Activated naive CD4-positive, alpha-beta T cell treated with anti-CD3 and anti-CD28 coated beads for 36 hours (primary cell): ENCODE measurements at regions not wholly inside any gene's neighbourhood (a gene's known extent, or its start where the extent isn't known, plus 50 kb on each side); places are given as distances from the start of the nearest gene placed in this dataset.

Experiments
- CTCF ChIA-PET: fragments of 350-600 bp; sonication (Branson Sonifier 250); formaldehyde crosslinking; loops from one replicate; lab custom pipeline; 2021; ENCODE audit warnings: antibody characterized with exemption; lab: Charles Lee
- DNase-seq: peaks from one replicate; pipeline ENCODE4 v3.0.0-alpha.2; 2020
- H3K27ac Mint-ChIP-seq: one replicate; pipeline ENCODE4 v1.8.0; 2021; ENCODE audit warnings: mild to moderate bottlenecking, mixed read lengths
- H3K27me3 Mint-ChIP-seq: one replicate; pipeline ENCODE4 v1.8.0; 2021; ENCODE audit warnings: low read depth, mixed read lengths
- H3K36me3 Mint-ChIP-seq: one replicate; pipeline ENCODE4 v1.8.0; 2021; ENCODE audit warnings: low read depth, mixed read lengths
- H3K4me1 Mint-ChIP-seq: one replicate; pipeline ENCODE4 v1.8.0; 2021; ENCODE audit warnings: low read depth, mixed read lengths
- H3K4me3 Mint-ChIP-seq: one replicate; pipeline ENCODE4 v1.8.0; 2021; ENCODE audit warnings: mild to moderate bottlenecking, moderate library complexity, mixed read lengths
- H3K9me3 Mint-ChIP-seq: one replicate; pipeline ENCODE4 v1.8.0; 2021; ENCODE audit warnings: mixed read lengths
- intact Hi-C: fragments of 100-400 bp; cut with micrococcal nuclease; formaldehyde crosslinking; loops from one replicate; pipeline ENCODE4 v1.15.1; 2023

DNA sequence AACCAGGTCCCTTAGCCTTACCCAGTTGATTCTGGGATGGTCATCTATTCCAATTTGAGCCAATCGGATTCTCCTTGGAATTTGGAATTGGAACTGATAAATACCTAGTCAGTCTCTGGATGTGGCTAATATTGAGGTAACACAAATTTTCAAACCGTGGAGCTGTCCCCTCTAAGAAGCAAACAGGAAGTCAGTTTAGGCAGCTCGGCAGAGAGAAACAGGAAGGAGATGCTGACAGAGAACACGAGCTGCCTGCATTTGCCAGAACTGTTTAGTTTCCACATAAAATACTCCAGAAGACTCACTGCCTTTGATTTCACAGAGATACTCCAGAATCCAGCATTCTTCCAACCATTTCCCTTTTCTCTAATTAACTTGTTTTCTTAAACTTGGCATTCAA, 1024.9 kb downstream of the BCL11A start:
- H3K4me1 Mint-ChIP-seq, result no peaks in the 10 kb centered on the region
- peaks cover 2% of the 10 kb centered on the region for H3K27me3 Mint-ChIP-seq
- H3K36me3 Mint-ChIP-seq, result no peaks in the 10 kb centered on the region
- H3K9me3 Mint-ChIP-seq, result peaks cover 12% of the 10 kb centered on the region
- intact Hi-C loops, result no loop called here
- H3K27ac Mint-ChIP-seq, result no peak overlapping the region
- CTCF ChIA-PET, result no interaction called here
- DNase-seq, result no peak
- no peak overlapping the region for H3K4me3 Mint-ChIP-seq

- intact Hi-C loops, result no loop called here
- no peak for DNase-seq
- no peaks in the 10 kb centered on the region for H3K27me3 Mint-ChIP-seq
- no peaks in the 10 kb centered on the region for H3K4me1 Mint-ChIP-seq
- H3K36me3 Mint-ChIP-seq, result no peaks in the 10 kb centered on the region
- H3K9me3 Mint-ChIP-seq, result no peaks in the 10 kb centered on the region
- H3K4me3 Mint-ChIP-seq, result no peak overlapping the region
- H3K27ac Mint-ChIP-seq, result no peak overlapping the region
- CTCF ChIA-PET, result interaction anchor here (0.6 kb wide), 1 partner anchor 76 kb away, joined by 3 read pairs; no protein-coding TSS in a partner anchor
Observed at GRCh38 chr2:59502981-59503380, 1050.5 kb downstream of the BCL11A start.

DNA sequence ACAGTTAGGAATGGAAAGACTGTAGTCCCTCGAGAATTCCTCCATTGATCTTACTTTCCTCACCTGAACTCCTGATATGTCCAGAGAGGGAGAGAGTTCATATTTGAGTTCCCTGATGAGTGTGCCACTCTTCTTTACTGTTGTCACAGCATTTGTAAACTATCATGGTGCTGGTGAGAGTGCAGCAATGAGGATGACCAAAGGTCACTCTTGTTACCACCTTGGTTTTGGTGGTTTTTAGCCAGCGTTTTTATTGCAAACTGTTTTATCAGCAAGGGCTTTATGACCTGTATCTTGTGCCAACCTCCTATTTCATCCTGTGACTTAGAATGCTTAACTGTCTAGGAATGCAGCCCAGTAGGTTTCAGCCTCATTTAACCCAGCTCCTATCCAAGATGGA, 1062.5 kb downstream of the BCL11A start:
- no peaks in the 10 kb centered on the region for H3K36me3 Mint-ChIP-seq
- intact Hi-C loops, result no loop called here
- H3K4me3 Mint-ChIP-seq, result no peak overlapping the region
- H3K27ac Mint-ChIP-seq, result no peak overlapping the region
- peaks cover 9% of the 10 kb centered on the region for H3K9me3 Mint-ChIP-seq
- no peaks in the 10 kb centered on the region for H3K4me1 Mint-ChIP-seq
- CTCF ChIA-PET, result no interaction called here
- no peaks in the 10 kb centered on the region for H3K27me3 Mint-ChIP-seq
- DNase-seq, result no peak

DNA sequence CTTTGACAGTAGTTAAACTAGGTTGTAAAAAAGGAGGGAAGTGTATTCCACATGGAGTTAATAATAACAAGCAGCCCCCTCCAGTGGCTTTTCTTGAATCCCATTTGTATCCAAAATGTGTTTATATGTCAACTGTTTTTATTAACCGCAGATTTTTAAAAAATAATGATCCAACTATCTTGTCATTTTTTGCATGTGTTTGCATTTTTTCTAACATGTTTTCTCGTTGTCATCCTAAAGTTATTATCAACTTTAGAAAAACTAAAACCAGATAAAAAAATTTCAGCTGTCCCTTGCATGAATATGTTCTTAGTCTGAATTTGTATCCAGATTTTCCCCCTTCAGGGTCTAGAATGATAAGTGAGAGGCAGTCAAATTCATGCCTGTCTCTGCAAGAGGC, 1063.3 kb downstream of the BCL11A start:
- CTCF ChIA-PET, result no interaction called here
- intact Hi-C loops, result no loop called here
- H3K27ac Mint-ChIP-seq, result no peak overlapping the region
- peaks cover 1% of the 10 kb centered on the region for H3K27me3 Mint-ChIP-seq
- H3K9me3 Mint-ChIP-seq, result peaks cover 4% of the 10 kb centered on the region
- no peak for DNase-seq
- H3K4me3 Mint-ChIP-seq, result no peak overlapping the region
- no peaks in the 10 kb centered on the region for H3K4me1 Mint-ChIP-seq
- no peaks in the 10 kb centered on the region for H3K36me3 Mint-ChIP-seq

- intact Hi-C loops, result no loop called here
- Mint-ChIP-seq H3K4me1 (no peaks in the 10 kb centered on the region), H3K4me3 (no peak overlapping the region), H3K36me3 (no peaks in the 10 kb centered on the region), H3K9me3 (peaks cover 2% of the 10 kb centered on the region), H3K27me3 (peaks cover 3% of the 10 kb centered on the region), H3K27ac (no peak overlapping the region)
- CTCF ChIA-PET, result no interaction called here
- DNase-seq, result no peak
Observed at GRCh38 chr2:59484673-59485072, 1068.8 kb downstream of the BCL11A start.

DNA sequence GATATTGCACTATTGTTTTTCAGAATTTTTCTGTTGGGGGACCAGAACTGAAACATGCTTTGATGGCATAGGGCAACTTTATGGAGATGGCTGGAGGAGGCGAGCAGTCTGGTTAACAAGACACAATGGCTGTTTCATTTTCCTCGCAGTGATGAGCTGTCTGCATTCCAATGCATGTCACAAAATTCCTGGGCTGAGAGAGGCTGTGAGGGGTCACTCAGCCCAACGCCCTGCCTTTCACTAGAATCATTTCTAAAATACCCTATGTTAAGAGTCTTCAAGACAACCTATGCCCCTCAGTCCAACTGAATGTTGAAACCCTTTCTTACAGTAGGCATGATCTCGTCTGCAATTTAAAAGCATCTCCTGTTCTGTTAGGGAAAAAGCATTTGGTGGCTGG, 1090.0 kb downstream of the BCL11A start:
- no peak overlapping the region for H3K27ac Mint-ChIP-seq
- no peaks in the 10 kb centered on the region for H3K27me3 Mint-ChIP-seq
- H3K36me3 Mint-ChIP-seq, result no peaks in the 10 kb centered on the region
- no peaks in the 10 kb centered on the region for H3K4me1 Mint-ChIP-seq
- CTCF ChIA-PET, result no interaction called here
- H3K9me3 Mint-ChIP-seq, result no peaks in the 10 kb centered on the region
- no peak for DNase-seq
- intact Hi-C loops, result no loop called here
- no peak overlapping the region for H3K4me3 Mint-ChIP-seq

DNA sequence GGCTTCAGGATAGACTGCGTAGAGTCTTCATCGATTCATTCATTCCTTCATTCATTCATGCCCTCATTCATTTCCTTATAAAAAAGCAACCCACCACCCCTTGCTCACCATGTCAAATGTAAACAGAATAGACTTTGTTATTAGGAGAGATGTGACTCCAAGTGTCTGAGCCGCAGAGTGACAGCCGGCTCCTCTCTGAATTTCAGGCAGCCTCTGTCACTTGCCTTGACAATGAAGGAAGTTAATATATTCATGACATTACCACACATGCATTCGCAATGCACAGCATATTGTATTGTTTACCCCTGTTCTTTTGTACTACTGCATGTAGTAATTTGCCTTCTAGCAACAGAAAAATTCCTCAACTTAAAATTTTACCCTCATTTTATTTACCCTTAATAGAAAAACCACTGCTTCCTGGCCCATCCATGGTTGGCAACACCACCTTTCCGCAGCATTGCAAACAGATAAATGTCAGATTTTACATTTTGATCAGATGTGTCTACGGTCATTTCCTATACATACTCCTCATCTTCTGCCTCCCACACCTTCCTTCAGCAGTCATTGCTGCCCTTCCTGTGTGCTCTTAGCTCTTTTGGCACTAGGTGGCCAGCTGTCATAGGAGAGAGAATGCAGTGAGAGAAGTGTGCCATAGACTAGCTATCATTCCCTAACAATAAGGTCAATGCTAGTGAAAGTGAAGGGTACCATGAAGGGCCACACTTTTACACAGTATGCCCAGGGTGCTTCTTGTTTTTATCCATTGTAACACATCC, 1090.8 kb downstream of the BCL11A start:
- Mint-ChIP-seq H3K4me1 (no peaks in the 10 kb centered on the region), H3K4me3 (no peak overlapping the region), H3K27me3 (no peaks in the 10 kb centered on the region), H3K27ac (no peak overlapping the region), H3K9me3 (no peaks in the 10 kb centered on the region), H3K36me3 (no peaks in the 10 kb centered on the region)
- DNase-seq, result no peak
- intact Hi-C loops, result no loop called here
- CTCF ChIA-PET, result interaction anchor here (0.7 kb wide), 1 partner anchor 167 kb away, joined by 4 read pairs; no protein-coding TSS in a partner anchor

DNA sequence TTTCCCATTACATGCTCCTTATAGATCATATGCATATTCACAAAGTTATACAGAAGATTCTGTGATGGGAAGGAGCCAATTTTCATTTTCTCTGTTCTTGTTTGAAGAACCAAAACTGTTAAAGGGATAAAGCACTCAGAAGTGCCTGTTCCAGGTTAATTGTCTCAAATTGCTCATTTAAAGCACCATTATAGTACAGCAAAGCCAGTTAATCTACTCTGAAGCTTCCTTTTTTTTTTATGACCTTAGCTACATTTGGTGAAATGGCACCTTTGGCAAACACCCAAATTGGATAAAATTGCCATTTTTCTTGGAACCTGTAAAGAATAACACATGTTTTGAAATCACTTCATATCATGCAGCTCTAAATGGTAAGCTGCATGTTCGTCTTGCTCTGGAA, 1092.3 kb downstream of the BCL11A start:
- no peaks in the 10 kb centered on the region for H3K4me1 Mint-ChIP-seq
- CTCF ChIA-PET, result no interaction called here
- H3K27me3 Mint-ChIP-seq, result peaks cover 2% of the 10 kb centered on the region
- DNase-seq, result no peak
- intact Hi-C loops, result no loop called here
- no peaks in the 10 kb centered on the region for H3K9me3 Mint-ChIP-seq
- H3K27ac Mint-ChIP-seq, result no peak overlapping the region
- H3K4me3 Mint-ChIP-seq, result no peak overlapping the region
- H3K36me3 Mint-ChIP-seq, result no peaks in the 10 kb centered on the region

DNA sequence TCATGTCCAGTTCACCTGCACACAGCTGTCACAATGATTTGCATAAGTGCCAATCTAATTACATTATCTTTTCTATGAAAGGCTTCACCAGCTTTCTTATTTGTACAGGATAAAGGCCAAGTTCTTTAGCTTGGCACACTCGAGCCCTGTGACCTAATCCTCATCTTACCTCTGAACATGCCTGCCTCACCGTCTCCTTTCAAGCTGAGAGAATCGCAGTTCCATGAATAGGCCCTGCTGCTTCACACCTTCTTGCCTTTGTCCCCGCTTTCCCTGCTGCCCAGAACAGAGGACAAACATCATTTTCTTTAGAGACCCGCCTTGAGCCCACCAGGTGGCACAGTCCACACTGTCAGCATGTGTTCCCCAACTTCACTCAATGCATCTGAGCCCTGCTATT, 1094.7 kb downstream of the BCL11A start:
- no peak for DNase-seq
- H3K4me1 Mint-ChIP-seq, result no peaks in the 10 kb centered on the region
- H3K27me3 Mint-ChIP-seq, result peaks cover 2% of the 10 kb centered on the region
- H3K4me3 Mint-ChIP-seq, result no peak overlapping the region
- H3K27ac Mint-ChIP-seq, result no peak overlapping the region
- CTCF ChIA-PET, result no interaction called here
- no peaks in the 10 kb centered on the region for H3K36me3 Mint-ChIP-seq
- H3K9me3 Mint-ChIP-seq, result no peaks in the 10 kb centered on the region
- intact Hi-C loops, result no loop called here

DNA sequence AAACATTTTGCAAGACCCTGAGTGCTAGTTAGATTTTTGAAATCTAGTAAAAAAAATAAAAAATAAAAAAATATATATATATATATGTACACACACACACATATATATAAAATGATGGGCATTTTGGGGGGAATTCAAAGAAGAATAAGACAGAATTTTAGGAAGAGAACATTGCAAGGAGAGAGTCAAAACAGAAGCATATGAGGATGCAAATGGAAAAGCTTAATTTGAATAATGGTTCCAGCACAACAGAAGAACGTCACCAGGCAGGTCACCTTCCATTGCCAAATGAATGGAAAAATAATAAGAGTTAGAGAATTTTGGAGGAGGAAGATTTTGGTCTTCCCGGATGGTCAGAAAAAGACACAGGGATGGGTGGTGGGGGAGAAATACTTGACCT, 1097.2 kb downstream of the BCL11A start:
- Mint-ChIP-seq H3K36me3 (no peaks in the 10 kb centered on the region), H3K27ac (no peak overlapping the region), H3K27me3 (peaks cover 2% of the 10 kb centered on the region), H3K4me3 (no peak overlapping the region), H3K4me1 (no peaks in the 10 kb centered on the region), H3K9me3 (no peaks in the 10 kb centered on the region)
- CTCF ChIA-PET, result no interaction called here
- DNase-seq, result no peak
- intact Hi-C loops, result no loop called here

- no peak for DNase-seq
- no peaks in the 10 kb centered on the region for H3K4me1 Mint-ChIP-seq
- H3K27ac Mint-ChIP-seq, result no peak overlapping the region
- H3K9me3 Mint-ChIP-seq, result no peaks in the 10 kb centered on the region
- no peak overlapping the region for H3K4me3 Mint-ChIP-seq
- CTCF ChIA-PET, result interaction anchor here (0.6 kb wide), 1 partner anchor 219 kb away, joined by 3 read pairs; no protein-coding TSS in a partner anchor
- H3K36me3 Mint-ChIP-seq, result no peaks in the 10 kb centered on the region
- intact Hi-C loops, result loop anchor here (10.0 kb wide), 1 partner anchor 706 kb away; no protein-coding TSS in a partner anchor
- no peaks in the 10 kb centered on the region for H3K27me3 Mint-ChIP-seq
Observed at GRCh38 chr2:59449274-59449673, 1104.2 kb downstream of the BCL11A start.

DNA sequence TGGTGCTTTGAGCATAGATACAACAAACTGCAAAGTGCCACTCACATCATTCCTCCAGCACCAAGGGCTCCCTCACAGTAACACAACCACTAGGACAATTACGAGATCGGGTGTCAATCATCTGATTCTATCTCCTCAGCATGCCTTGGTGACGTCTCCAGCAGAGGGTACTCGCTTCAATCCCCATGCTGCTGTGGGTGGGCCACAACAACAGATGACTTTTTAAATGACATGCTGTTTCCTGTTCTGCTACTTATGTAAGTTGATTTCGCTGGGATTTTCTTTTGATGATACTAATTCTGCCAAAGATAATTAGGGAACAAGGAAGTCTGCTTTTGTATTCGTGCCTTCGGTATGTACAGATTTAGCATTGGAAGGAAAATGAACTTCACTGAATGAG, 1113.0 kb downstream of the BCL11A start:
- Mint-ChIP-seq H3K27me3 (peaks cover 4% of the 10 kb centered on the region), H3K4me1 (no peaks in the 10 kb centered on the region), H3K27ac (no peak overlapping the region), H3K9me3 (no peaks in the 10 kb centered on the region), H3K4me3 (no peak overlapping the region), H3K36me3 (no peaks in the 10 kb centered on the region)
- CTCF ChIA-PET, result no interaction called here
- no peak for DNase-seq
- intact Hi-C loops, result loop anchor here (10.0 kb wide), 1 partner anchor 714 kb away; no protein-coding TSS in a partner anchor

DNA sequence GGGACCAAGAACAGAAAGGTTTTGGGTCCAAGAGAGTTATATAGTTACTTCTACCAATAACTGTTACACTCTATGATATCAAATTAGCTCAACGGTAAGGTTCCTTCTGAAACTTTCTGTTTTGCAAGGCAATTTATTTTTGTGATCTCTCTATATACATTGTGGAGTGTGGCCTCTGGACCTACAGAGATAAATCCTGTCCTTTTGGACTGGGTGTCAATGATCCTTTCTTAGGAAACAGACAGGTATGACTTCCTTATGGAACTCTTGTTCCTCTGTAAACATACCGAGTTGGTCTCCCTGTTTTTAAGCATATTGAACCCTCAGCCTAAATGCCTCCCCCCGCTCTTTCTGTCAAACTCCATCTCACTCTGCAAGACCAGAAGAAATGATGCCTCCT, 1117.8 kb downstream of the BCL11A start:
- H3K4me1 Mint-ChIP-seq, result no peaks in the 10 kb centered on the region
- H3K36me3 Mint-ChIP-seq, result no peaks in the 10 kb centered on the region
- peaks cover 3% of the 10 kb centered on the region for H3K27me3 Mint-ChIP-seq
- CTCF ChIA-PET, result no interaction called here
- intact Hi-C loops, result no loop called here
- H3K4me3 Mint-ChIP-seq, result no peak overlapping the region
- H3K9me3 Mint-ChIP-seq, result peaks cover 15% of the 10 kb centered on the region
- no peak overlapping the region for H3K27ac Mint-ChIP-seq
- no peak for DNase-seq
